Activated naive CD4-positive, alpha-beta T cell treated with Interleukin-2 at 50 U/mL for 16 hours (primary cell): ENCODE measurements at regions not wholly inside any gene's neighbourhood (a gene's known extent, or its start where the extent isn't known, plus 50 kb on each side); places are given as distances from the start of the nearest gene placed in this dataset.
"Not testable (repeated sequence)": the region's sequence is repeated elsewhere in the genome, so short reads cannot be mapped to it uniquely, and the experiment has no call there.

ENCODE experiments used
- DNase-seq: peaks from one replicate; pipeline ENCODE4 v3.0.0-alpha.2; 2020

DNA sequence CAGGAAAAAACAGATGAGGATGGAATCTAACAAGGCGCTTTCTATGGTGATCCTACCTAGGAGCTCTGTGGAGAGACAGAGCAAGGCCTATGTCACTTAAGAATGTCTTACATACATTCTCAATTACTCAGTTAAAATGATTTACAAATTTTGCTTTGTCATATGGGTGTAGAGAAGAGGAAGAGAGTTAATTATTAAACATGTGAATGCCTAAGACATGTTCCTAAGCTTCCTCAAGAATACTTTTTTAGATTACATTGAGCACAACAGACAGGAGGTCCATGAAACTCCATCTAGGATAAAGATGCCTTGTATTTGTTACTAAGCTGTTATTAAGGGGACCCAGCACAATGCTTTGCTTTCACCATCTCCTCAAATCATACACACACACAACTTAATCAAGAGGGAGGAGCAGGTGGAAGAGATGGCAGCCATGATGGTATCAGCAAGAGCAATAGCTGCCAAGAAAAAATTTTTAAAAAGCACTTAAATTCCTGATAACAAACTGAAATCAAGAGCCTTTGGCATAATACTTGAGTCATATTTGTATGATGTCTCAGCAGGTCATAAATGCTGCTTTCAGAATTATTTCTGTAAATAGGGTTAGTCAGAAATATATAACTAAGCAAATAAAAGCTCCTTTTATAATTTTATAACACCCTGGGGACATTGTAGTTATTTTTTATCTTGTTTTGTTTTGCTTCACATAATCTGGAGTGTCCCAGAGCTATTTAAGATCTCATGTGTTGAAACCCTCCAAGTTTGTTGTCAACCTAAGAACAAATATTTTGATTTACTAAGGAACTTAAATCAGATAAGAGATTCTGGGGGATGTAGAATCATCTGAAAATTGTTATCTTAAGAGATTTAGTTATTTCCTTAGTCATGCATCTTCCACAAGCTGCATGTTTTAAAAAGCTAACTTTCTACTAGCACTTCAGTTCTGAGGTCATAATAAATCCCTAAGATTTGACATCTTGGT is 70.0 kb upstream of the CD2AP start:
- DNase-seq, result no peak

DNA sequence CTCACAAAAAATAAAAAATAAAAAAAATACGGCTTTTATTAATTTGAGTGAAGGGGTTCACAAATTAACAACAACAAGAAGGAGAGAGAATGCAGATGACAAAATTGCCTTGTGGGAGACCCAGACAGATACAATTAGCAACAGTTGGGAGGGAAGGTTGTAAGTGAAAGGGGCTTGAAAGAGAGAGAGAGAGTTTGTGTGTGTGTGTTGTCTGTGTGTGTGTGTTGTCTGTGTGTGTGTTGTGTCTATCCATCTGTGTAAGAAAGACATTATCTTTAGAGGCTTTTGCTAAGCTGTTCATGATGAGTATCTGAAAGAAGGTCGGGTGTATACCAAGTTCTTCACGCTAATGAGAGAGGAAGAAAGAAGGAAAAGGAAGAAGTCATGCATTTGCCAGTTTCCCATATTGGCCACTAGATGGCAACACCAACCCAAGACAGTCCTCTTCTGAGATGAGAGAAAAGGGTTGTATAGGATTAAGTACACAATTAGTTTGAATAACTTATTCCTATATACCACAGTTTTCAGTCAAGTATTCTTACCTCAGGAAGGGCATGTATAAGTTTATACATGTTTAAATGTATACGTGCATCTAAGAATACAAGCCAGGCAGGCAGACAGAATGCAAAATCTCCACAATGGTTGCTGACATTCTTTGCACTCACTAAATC is 63.7 kb upstream of the CD2AP start:
- DNase-seq, result peak; percentile 21

DNA sequence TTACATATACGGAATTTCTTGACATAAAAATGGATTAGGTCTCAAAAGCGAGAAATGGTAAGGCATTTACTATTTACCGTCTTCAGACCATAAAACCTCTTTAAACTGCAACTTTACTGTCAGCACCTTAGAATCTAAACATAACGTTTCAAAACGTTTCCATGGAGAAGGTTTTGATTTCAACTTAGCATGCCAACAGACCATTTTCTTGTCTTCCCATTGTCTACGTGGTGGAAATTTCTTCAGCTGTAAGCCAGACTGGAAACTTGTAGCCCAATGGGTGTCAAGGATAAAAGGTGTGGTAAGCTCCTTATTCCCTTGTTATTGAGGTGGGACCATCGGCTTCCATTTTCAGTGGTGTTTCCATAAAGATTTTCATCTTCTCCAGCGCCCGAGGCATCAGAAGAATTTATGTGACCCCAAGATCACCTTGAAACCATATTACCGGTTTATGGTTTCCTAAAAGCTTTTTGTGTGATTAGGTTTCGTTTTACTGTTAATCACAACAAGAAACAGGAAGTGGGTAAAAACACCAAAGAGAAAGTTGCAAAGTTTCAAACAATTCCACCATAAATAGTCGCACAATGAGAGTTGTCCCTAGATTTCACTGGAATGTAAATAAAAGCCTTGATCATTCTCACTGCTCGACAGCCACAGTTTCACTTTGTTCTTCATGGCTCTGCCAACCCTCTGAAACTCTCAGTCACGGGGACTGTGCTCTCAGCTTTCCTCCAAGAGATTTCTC is 63.0 kb upstream of the CD2AP start:
- no peak for DNase-seq

DNA sequence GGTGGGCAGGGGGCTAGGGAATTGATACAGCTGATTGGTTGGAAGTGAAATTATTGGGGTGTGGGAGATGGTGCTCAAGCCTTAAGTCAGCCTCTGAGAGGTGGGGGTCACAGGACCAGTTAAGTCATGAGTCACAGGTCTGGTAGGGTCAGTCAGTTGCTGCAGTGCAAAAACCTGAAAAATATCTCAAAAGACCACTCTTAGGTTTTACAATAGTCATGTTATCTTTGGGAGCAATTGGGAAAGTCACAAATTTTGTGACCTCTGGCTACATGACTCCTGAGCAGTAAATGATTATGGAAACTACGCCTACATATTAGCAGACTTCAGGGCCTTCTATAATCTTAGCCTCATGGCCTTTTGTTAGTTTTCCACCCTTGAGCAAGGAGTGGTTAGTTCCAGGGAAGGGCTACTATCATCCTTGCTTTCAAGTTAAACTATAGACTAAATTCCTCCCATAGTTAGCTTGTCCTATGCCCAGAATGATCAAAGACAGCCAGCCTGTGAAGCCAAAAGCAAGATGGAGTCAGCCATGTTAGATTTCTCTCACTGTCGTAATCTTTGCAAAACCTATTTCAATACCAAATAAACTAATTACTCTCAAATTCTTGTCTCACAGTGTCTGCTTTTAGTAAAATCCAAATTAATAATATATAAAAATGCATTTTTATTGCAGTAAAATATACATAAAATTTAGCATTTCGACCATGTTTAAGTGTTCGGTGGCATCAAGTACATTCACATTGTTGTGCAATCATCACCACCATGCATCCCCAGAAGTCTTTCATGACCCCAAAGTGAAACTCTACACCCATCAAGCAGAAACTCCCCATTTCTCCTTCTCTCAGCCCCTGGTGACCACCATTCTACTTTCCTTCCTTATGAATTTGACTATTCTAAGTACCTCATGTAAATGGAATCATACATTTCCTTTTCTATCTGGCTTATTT is 60.9 kb upstream of the CD2AP start:
- no peak for DNase-seq

GRCh38 chr6:47419621-47420020 is 58.0 kb upstream of the CD2AP start:
- no peak for DNase-seq

DNA sequence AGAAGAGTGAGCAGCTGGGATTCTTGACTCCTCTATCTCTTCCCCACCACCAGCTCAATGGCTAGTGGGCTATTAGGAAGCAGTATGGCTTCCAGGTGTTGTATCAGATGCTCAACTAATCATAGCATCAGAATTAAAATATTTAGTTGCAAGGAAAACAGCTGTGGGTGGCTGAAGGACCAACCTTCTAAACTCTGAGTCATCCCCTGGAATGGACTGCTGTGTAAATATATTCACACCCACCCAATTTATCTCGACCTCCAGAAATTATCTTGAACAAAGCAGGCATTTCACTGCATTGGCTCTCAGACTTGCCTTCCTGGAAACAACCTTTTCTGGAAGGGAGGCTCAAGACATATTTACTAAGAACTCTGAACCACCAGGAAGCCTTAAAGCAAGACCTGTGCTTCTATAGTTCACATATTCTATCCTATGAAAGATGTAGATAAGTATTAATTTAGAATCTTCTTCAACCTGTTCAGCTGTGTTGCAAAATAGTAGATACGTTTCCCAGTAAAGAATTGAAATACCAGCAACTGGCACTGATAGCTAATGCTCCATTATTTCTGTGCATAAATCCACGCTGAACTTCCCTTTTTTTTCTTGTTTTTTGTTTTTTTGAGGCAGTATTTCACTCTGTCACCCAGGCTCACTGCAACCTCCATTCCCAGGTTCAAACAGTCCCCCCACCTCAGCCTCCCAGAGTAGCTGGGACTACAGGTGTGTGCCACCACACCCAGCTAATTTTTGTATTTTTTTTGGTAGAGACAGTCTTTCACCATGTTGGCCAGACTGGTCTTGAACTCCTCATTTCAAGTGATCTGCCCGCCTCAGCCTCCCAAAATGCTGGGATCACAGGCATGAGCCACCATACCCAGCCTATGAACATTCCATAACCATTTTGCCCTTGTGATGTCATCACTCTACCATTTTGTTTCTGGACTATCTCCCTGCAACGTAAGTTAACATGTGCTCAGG is 56.9 kb upstream of the CD2AP start:
- DNase-seq, result no peak

DNA sequence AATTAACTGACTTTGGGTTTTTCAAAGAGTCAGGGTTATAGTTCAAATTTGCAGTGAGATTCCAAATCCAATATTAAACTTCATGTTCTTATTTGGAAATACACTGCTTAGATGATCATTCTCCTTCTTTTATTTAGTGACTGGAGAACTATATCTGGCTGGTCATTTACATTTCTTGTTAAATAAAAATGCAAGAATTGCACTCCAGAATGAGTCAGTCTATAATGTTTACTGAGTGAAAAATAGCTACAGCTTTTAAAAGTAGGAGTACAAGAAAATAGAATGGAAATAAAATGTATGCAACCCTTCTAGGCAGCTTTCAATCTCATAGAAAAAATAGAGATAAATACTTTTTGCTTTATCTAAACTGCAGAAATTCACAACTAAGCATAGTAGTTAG is 54.5 kb upstream of the CD2AP start:
- no peak for DNase-seq

GRCh38 chr6:47424436-47424836 is 53.2 kb upstream of the CD2AP start:
- no peak for DNase-seq

GRCh38 chr6:47425724-47426123 is 51.9 kb upstream of the CD2AP start:
- not testable (repeated sequence) for DNase-seq

DNA sequence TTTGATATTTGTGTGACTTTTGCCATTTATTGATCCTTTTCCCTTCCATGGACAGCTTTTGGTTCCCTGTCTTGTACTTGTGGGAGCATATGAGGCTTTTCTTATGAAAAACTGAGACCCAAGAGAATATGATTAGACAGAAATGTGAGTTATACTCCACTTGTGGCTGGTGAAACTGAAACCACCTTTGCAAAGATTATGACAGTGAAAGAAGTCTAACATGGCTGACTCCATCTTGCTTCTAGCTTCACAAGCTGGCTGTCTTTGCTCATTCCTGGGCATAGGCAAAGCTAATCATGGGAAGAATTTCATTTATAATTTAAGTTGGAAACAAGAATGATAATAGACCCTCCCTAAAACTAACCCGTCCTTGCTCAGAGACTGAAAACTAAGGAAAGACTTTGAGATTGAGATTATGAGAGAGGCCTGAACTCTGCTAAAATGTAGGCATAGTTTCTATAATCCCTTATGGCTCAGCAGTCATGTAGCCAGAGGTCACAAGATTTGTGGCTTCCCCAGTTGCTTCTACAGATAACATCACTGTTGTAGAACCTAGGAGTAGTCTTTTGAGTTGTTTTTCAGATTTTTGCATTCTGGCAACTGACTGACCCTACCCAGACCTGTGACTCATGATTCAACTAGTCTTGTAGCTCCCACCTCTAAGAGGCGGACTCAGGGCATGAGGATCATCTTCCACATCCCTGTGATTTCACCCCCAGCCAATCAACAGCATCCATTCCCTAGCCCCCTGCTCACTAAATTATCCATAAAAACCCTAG is 50.9 kb upstream of the CD2AP start:
- no peak for DNase-seq

- DNase-seq, result no peak
Observed at GRCh38 chr6:47427680-47428079, 49.9 kb upstream of the CD2AP start.
